Panc1 (cell line): ENCODE measurements at regions not wholly inside any gene's neighbourhood (a gene's known extent, or its start where the extent isn't known, plus 50 kb on each side); places are given as distances from the start of the nearest gene placed in this dataset.

ENCODE experiments used
- ATAC-seq: fragments of 200-7000 bp; cut with Tn5 transposase; 2 replicates; pipeline ENCODE4 v1.9.1; 2020; ENCODE audit warnings: mild to moderate bottlenecking, moderate library complexity
- BruUV-seq: library from RNA; stranded (reverse); fragments of 400-500 nt; replicated peaks from 2 replicates; lab custom pipeline; 2021; lab: Mats Ljungman, UMichigan
- CTCF ChIA-PET: fragments of 300-600 bp; sonication (Branson Sonifier 250); formaldehyde crosslinking; loops from one replicate; lab custom pipeline; 2022; ENCODE audit warnings: antibody characterized with exemption; lab: Charles Lee
- POLR2A ChIA-PET: fragments of 300-600 bp; sonication (Branson Sonifier 250); formaldehyde crosslinking; loops from one replicate; lab custom pipeline; 2022; ENCODE audit warnings: antibody characterized with exemption; lab: Charles Lee
- DNase-seq: peaks from one replicate; pipeline ENCODE4 v3.0.0-alpha.2; 2010; ENCODE audit warnings: low read depth, low spot score
- H3K27ac ChIP-seq: 2 replicates; pipeline ENCODE4 v1.5.1; 2011; ENCODE audit warnings: mild to moderate bottlenecking, low read length, inconsistent platforms
- H3K27me3 ChIP-seq: fragments of 200-500 bp; sonication (Bioruptor generic); 2 replicates; pipeline ENCODE4 v1.6.0; 2014; ENCODE audit warnings: low read length, inconsistent platforms; ENCODE audit not compliant: control insufficient read depth, insufficient read depth
- H3K36me3 ChIP-seq: fragments of 200-500 bp; sonication (Bioruptor generic); 2 replicates; pipeline ENCODE4 v1.5.1; 2014; ENCODE audit warnings: inconsistent platforms, mild to moderate bottlenecking, low read length, moderate library complexity; ENCODE audit not compliant: control insufficient read depth, insufficient read depth
- H3K4me1 ChIP-seq: 2 replicates; pipeline ENCODE4 v1.5.1; 2011; ENCODE audit warnings: inconsistent platforms, mild to moderate bottlenecking, low read length, moderate library complexity; ENCODE audit not compliant: control insufficient read depth, insufficient read depth
- H3K4me3 ChIP-seq, 2 experiments: 2 replicates each; pipeline ENCODE4 v1.5.1; 2011 to 2012; ENCODE audit warnings: low read depth in 2 of 2, low read length in 2 of 2, mild to moderate bottlenecking in 2 of 2, inconsistent platforms in 1 of 2, moderate library complexity in 1 of 2
- H3K9me3 ChIP-seq: fragments of 200-500 bp; sonication (Bioruptor generic); 2 replicates; pipeline ENCODE4 v1.5.1; 2014; ENCODE audit warnings: low read depth, mild to moderate bottlenecking, inconsistent platforms, low read length, moderate library complexity; ENCODE audit not compliant: control insufficient read depth, insufficient read depth
- POLR2AphosphoS5 ChIP-seq: IDR thresholded peaks from 2 replicates; pipeline ENCODE4 v1.6.1; 2012; ENCODE audit warnings: mild to moderate bottlenecking, low read depth, low read length, moderate library complexity
- REST ChIP-seq, 2 experiments: IDR thresholded peaks; 2 replicates each; pipeline ENCODE4 v1.6.1; 2011 to 2012; ENCODE audit warnings: low read depth in 2 of 2, control low read depth in 1 of 2, low read length in 1 of 2, mild to moderate bottlenecking in 1 of 2, moderate library complexity in 1 of 2; ENCODE audit not compliant: insufficient read depth in 1 of 2
- SIN3A ChIP-seq: IDR thresholded peaks from 2 replicates; pipeline ENCODE4 v1.6.1; 2012; ENCODE audit warnings: low read depth, mild to moderate bottlenecking, low read length, moderate library complexity, borderline replicate concordance; ENCODE audit not compliant: insufficient read depth
- TCF7L2 ChIP-seq: IDR thresholded peaks from 2 replicates; pipeline ENCODE4 v1.6.1; 2011; ENCODE audit warnings: mild to moderate bottlenecking, low read depth, low read length, inconsistent platforms
- in situ Hi-C: cut with HindIII; loops from 2 replicates; pipeline ENCODE4 v1.10.0; 2016; ENCODE audit warnings: low sequenced_read_pairs, low pct_unique_long_range_greater_than_20kb
- intact Hi-C: fragments of 100-400 bp; cut with micrococcal nuclease; formaldehyde crosslinking; loops from one replicate; pipeline ENCODE4 v1.10.0; 2022; ENCODE audit not compliant: unreplicated experiment
- TF ChIP-seq, protein P1 (sequence below): fragments of 450-650 bp; IDR thresholded peaks from 2 replicates; pipeline ENCODE4 v1.5.1; 2017; ENCODE audit warnings: mild to moderate bottlenecking

GRCh38 chr5:5585751-5586341 is 163.4 kb downstream of the ICE1 start:
- BruUV-seq: no TSS peak
- no peak for ATAC-seq
- Histone ChIP-seq H3K4me3 (no peak overlapping the region), H3K27ac (no peak overlapping the region), H3K36me3 (no peaks in the 10 kb centered on the region), H3K4me1 (no peaks in the 10 kb centered on the region), H3K9me3 (peaks cover 2% of the 10 kb centered on the region; the same call in 1 of the 2 replicates), H3K27me3 (no peaks in the 10 kb centered on the region)
- CTCF ChIA-PET: no interaction called here
- in situ Hi-C loops: no loop called here
- TF ChIP-seq, protein P1, sequence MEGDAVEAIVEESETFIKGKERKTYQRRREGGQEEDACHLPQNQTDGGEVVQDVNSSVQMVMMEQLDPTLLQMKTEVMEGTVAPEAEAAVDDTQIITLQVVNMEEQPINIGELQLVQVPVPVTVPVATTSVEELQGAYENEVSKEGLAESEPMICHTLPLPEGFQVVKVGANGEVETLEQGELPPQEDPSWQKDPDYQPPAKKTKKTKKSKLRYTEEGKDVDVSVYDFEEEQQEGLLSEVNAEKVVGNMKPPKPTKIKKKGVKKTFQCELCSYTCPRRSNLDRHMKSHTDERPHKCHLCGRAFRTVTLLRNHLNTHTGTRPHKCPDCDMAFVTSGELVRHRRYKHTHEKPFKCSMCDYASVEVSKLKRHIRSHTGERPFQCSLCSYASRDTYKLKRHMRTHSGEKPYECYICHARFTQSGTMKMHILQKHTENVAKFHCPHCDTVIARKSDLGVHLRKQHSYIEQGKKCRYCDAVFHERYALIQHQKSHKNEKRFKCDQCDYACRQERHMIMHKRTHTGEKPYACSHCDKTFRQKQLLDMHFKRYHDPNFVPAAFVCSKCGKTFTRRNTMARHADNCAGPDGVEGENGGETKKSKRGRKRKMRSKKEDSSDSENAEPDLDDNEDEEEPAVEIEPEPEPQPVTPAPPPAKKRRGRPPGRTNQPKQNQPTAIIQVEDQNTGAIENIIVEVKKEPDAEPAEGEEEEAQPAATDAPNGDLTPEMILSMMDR: no peak
- no peak for TF ChIP-seq REST (IDR thresholded peaks at IDR 0.05; ENCODE audit: insufficient read depth in 1 of 2, low read depth in 2 of 2, low read length in 1 of 2)
- TF ChIP-seq POLR2AphosphoS5: no peak
- no peak for TF ChIP-seq TCF7L2
- TF ChIP-seq SIN3A: no peak
- intact Hi-C loops: no loop called here
- DNase-seq: no peak
- POLR2A ChIA-PET: interaction anchor here (0.6 kb wide), 1 partner anchor 581 kb away, joined by 3 read pairs; no protein-coding TSS in a partner anchor

DNA sequence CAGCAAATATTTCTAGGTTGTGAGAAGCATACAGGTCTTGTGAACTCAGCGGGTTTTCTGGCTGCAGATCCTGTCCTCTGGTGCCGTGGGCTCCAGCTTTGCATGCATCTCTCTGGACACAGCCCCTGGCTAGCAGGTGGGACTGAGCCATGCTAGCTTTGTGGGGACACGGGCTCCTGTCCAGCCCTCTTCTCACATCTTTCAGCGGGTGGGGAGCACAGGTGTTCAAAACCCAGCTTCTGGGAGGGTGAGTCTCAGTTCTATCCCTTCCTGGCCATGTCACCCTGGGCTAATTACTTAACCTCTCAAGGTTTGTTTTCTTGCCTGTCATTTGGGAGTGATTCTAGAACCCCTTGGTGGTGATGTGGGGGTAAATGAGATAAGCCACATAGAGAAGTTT is 162.3 kb downstream of the ICE1 start:
- TF ChIP-seq POLR2AphosphoS5: no peak
- TF ChIP-seq, protein P1: no peak
- no peak for TF ChIP-seq REST (IDR thresholded peaks at IDR 0.05; ENCODE audit: insufficient read depth in 1 of 2, low read depth in 2 of 2, low read length in 1 of 2)
- no peak for TF ChIP-seq SIN3A
- no peak for TF ChIP-seq TCF7L2
- Histone ChIP-seq H3K4me3 (no peak overlapping the region), H3K36me3 (no peaks in the 10 kb centered on the region), H3K9me3 (peaks cover 2% of the 10 kb centered on the region; the same call in 1 of the 2 replicates), H3K27me3 (no peaks in the 10 kb centered on the region), H3K4me1 (no peaks in the 10 kb centered on the region), H3K27ac (no peak overlapping the region)
- no TSS peak for BruUV-seq
- POLR2A ChIA-PET: no interaction called here
- ATAC-seq: no peak
- in situ Hi-C loops (no loop called here), intact Hi-C loops (no loop called here)
- DNase-seq: no peak
- CTCF ChIA-PET: no interaction called here
